ENCODE measurements at regions not wholly inside any gene's neighbourhood (a gene's known extent, or its start where the extent isn't known, plus 50 kb on each side); places are given as distances from the start of the nearest gene placed in this dataset.
"Not testable (repeated sequence)": the region's sequence is repeated elsewhere in the genome, so short reads cannot be mapped to it uniquely, and the experiment has no call there.

DNA sequence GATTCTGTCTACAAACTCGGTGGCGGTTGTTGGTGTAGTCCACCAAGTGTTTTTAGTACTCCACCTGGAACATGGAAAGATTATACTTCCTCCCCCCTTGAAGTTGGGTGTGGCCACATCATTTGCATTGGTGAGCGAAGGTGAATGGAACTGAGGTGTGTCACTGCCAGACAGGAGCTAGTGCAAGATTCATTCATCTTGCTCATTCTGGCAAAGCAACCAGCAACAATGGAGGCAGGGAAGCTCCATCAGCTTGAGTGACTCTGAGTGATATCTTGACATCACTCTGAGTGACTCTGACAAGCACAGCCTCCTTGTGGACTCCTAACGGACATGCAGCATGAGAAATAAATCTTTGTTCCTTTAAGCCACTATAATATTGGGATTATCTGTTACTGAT, 54.7 kb upstream of the SLC1A4 start:
- TF ChIP-seq, protein P1, sequence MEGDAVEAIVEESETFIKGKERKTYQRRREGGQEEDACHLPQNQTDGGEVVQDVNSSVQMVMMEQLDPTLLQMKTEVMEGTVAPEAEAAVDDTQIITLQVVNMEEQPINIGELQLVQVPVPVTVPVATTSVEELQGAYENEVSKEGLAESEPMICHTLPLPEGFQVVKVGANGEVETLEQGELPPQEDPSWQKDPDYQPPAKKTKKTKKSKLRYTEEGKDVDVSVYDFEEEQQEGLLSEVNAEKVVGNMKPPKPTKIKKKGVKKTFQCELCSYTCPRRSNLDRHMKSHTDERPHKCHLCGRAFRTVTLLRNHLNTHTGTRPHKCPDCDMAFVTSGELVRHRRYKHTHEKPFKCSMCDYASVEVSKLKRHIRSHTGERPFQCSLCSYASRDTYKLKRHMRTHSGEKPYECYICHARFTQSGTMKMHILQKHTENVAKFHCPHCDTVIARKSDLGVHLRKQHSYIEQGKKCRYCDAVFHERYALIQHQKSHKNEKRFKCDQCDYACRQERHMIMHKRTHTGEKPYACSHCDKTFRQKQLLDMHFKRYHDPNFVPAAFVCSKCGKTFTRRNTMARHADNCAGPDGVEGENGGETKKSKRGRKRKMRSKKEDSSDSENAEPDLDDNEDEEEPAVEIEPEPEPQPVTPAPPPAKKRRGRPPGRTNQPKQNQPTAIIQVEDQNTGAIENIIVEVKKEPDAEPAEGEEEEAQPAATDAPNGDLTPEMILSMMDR (IDR thresholded peaks at IDR 0.05; ENCODE audit: extremely low read depth, insufficient read depth, missing control alignments): no peak
- no peak for DNase-seq (ENCODE audit: low spot score)
- in situ Hi-C loops (cut with MboI; ENCODE audit: low pct_unique_long_range_greater_than_20kb, low sequenced_read_pairs, unreplicated experiment): no loop called here

GRCh38 chr2:64936809-64937208, 52.4 kb upstream of the SLC1A4 start:
- no peak for DNase-seq (ENCODE audit: low spot score)
- in situ Hi-C loops (cut with MboI; ENCODE audit: low pct_unique_long_range_greater_than_20kb, low sequenced_read_pairs, unreplicated experiment): no loop called here
- TF ChIP-seq, protein P1 (IDR thresholded peaks at IDR 0.05; ENCODE audit: extremely low read depth, insufficient read depth, missing control alignments): no peak

- in situ Hi-C loops (cut with MboI; ENCODE audit: low pct_unique_long_range_greater_than_20kb, low sequenced_read_pairs, unreplicated experiment); DNase-seq (ENCODE audit: low spot score): not testable (repeated sequence)
Measured at GRCh38 chr2:64937314-64937686, 51.9 kb upstream of the SLC1A4 start.

- TF ChIP-seq, protein P1 (IDR thresholded peaks at IDR 0.05; ENCODE audit: extremely low read depth, insufficient read depth, missing control alignments): no peak
Measured at GRCh38 chr2:64937687-64938491, 51.3 kb upstream of the SLC1A4 start.

GRCh38 chr2:64938607-64939285, 50.5 kb upstream of the SLC1A4 start:
- in situ Hi-C loops (cut with MboI; ENCODE audit: low pct_unique_long_range_greater_than_20kb, low sequenced_read_pairs, unreplicated experiment): no loop called here
- TF ChIP-seq, protein P1 (IDR thresholded peaks at IDR 0.05; ENCODE audit: extremely low read depth, insufficient read depth, missing control alignments): no peak

More at GRCh38 chr2:64937687-64938491, 51.3 kb upstream of the SLC1A4 start:
- no peak for DNase-seq (ENCODE audit: low spot score)
- in situ Hi-C loops (cut with MboI; ENCODE audit: low pct_unique_long_range_greater_than_20kb, low sequenced_read_pairs, unreplicated experiment): no loop called here

GRCh38 chr2:64939332-64939917, 49.8 kb upstream of the SLC1A4 start:
- in situ Hi-C loops (cut with MboI; ENCODE audit: low pct_unique_long_range_greater_than_20kb, low sequenced_read_pairs, unreplicated experiment): no loop called here
- peak; percentile 73 for DNase-seq (ENCODE audit: low spot score)
- TF ChIP-seq, protein P1 (IDR thresholded peaks at IDR 0.05; ENCODE audit: extremely low read depth, insufficient read depth, missing control alignments): peak; percentile 42

More at GRCh38 chr2:64938607-64939285, 50.5 kb upstream of the SLC1A4 start:
- DNase-seq (ENCODE audit: low spot score): no peak

All from GM13977 (cell line).